Esophagus squamous epithelium (tissue), 5 donors: ENCODE measurements at regions not wholly inside any gene's neighbourhood (a gene's known extent, or its start where the extent isn't known, plus 50 kb on each side); places are given as distances from the start of the nearest gene placed in this dataset.

Experiments used
- DNase-seq: peaks from one replicate; lab custom pipeline; 2025; lab: John Stamatoyannopoulos, UW
- H3K27ac ChIP-seq, 4 donors: fragments of 200-600 bp; sonication (generic); one replicate each; pipeline ENCODE4 v1.5.1; 2016 to 2019; ENCODE audit warnings: mild to moderate bottlenecking in 1 of 4
- H3K27me3 ChIP-seq, 4 donors: fragments of 200-600 bp; sonication (generic); 1 replicate in 3 of 4; 2 replicates in 1 of 4; pipeline versions ENCODE4 v1.5.1 to v1.6.0; 2017 to 2021; ENCODE audit warnings: antibody characterized with exemption in 1 of 4
- H3K36me3 ChIP-seq, 3 donors: fragments of 200-600 bp; sonication (generic); one replicate each; pipeline ENCODE4 v1.5.1; 2016 to 2019
- H3K4me1 ChIP-seq, 3 donors: fragments of 200-600 bp; sonication (generic); one replicate each; pipeline ENCODE4 v1.5.1; 2017 to 2019
- H3K4me3 ChIP-seq, 4 donors: fragments of 200-600 bp; sonication (generic); 1 replicate in 3 of 4; 2 replicates in 1 of 4; pipeline ENCODE4 v1.5.1; 2016 to 2019; ENCODE audit warnings: mild to moderate bottlenecking in 2 of 4, moderate library complexity in 1 of 4
- H3K9me3 ChIP-seq, 3 donors: fragments of 200-600 bp; sonication (generic); one replicate each; pipeline ENCODE4 v1.5.1; 2016 to 2019
- CTCF ChIP-seq, 6 experiments: fragments of 450-650 bp in 4 of 6; fragments of 200-600 bp in 2 of 6; sonication (generic) in 2 of 6; IDR thresholded peaks; one replicate each; pipeline ENCODE4 v1.5.1; 2016 to 2019; ENCODE audit warnings: antibody characterized with exemption in 6 of 6, mild to moderate bottlenecking in 4 of 6, moderate library complexity in 4 of 6
- POLR2A ChIP-seq, 4 donors: fragments of 450-650 bp; IDR thresholded peaks; one replicate each; pipeline ENCODE4 v1.6.1; 2017; ENCODE audit warnings: antibody characterized with exemption in 4 of 4, mild to moderate bottlenecking in 4 of 4, moderate library complexity in 3 of 4
- WGBS, 2 donors: methylation state at CpG; one replicate each; pipeline ENCODE4 v1.1.5; 2018; 5-methylcytosine and 5-hydroxymethylcytosine counted together
- intact Hi-C: fragments of 100-400 bp; cut with DNase I; formaldehyde crosslinking; loops from one replicate; pipeline ENCODE4 v1.15.0; 2022
- donor health status: DM: yes; HTN: yes; CAD: no.

- TF ChIP-seq CTCF (IDR thresholded peaks at IDR 0.05) = no peak
- no peak for TF ChIP-seq POLR2A (IDR thresholded peaks at IDR 0.05)
- Histone ChIP-seq H3K27me3 (no peaks in the 10 kb centered on the region), H3K36me3 (no peaks in the 10 kb centered on the region), H3K4me1 (no peaks in the 10 kb centered on the region), H3K27ac (no peak overlapping the region), H3K9me3 (no peaks in the 10 kb centered on the region), H3K4me3 (no peak overlapping the region)
- no peak for DNase-seq
- intact Hi-C loops = no loop called here
- 64 to 80% methylated on average over 3 of the region's 3 CpGs for WGBS, 2 donors
Measured at GRCh38 chr20:7596541-7596940, 343.7 kb downstream of the HAO1 start.

DNA sequence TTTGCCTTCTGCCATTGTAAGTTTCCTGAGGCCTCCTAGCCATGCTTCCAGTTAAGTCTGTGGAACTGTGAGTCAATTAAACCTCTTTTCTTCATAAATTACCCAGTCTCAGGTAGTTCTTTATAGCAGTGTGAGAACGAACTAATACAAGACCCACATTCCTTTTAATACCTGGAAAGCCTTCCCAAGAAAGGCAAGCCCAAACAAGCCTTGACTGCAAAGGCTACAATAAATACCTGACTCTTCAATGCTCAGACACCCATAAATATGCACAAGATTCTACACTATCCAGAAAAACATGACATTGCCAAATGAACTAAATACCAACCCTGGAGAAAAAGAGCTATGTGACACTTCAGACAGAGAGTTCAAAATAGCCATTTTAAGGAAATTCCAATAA lies 338.8 kb downstream of the HAO1 start:
- TF ChIP-seq CTCF (IDR thresholded peaks at IDR 0.05) = no peak
- no peak for TF ChIP-seq POLR2A (IDR thresholded peaks at IDR 0.05)
- Histone ChIP-seq H3K36me3 (no peaks in the 10 kb centered on the region), H3K27ac (no peak overlapping the region), H3K9me3 (no peaks in the 10 kb centered on the region), H3K27me3 (no peaks in the 10 kb centered on the region), H3K4me1 (no peaks in the 10 kb centered on the region), H3K4me3 (no peak overlapping the region)
- DNase-seq = no peak
- 33 to 63% methylated on average over 1 of the region's 1 CpG for WGBS, 2 donors
- intact Hi-C loops = no loop called here

- WGBS, 2 donors = 62 to 72% methylated on average over 3 of the region's 3 CpGs
- Histone ChIP-seq H3K4me3 (no peak overlapping the region), H3K36me3 (no peaks in the 10 kb centered on the region), H3K4me1 (no peaks in the 10 kb centered on the region), H3K27ac (no peak overlapping the region), H3K9me3 (no peaks in the 10 kb centered on the region), H3K27me3 (no peaks in the 10 kb centered on the region)
- intact Hi-C loops = no loop called here
- TF ChIP-seq CTCF (IDR thresholded peaks at IDR 0.05) (no peak), POLR2A (IDR thresholded peaks at IDR 0.05) (no peak)
- DNase-seq = no peak
Measured at GRCh38 chr20:7606941-7607340, 333.3 kb downstream of the HAO1 start.

- H3K4me1 ChIP-seq = no peaks in the 10 kb centered on the region
- no peaks in the 10 kb centered on the region for H3K36me3 ChIP-seq
- intact Hi-C loops = no loop called here
- 0 to 7% methylated on average over 2 of the region's 2 CpGs for whole genome bisulfite sequencing, 2 donors
- H3K27ac ChIP-seq = no peak overlapping the region
- DNase-seq = no peak
- no peak overlapping the region for H3K4me3 ChIP-seq
- no peaks in the 10 kb centered on the region for H3K27me3 ChIP-seq
- no peaks in the 10 kb centered on the region for H3K9me3 ChIP-seq
- no peak for TF ChIP-seq CTCF (IDR thresholded peaks at IDR 0.05)
- TF ChIP-seq POLR2A (IDR thresholded peaks at IDR 0.05) = no peak
Measured at GRCh38 chr20:7608250-7608649, 332.0 kb downstream of the HAO1 start.

- Histone ChIP-seq H3K27me3 (no peaks in the 10 kb centered on the region), H3K9me3 (no peaks in the 10 kb centered on the region), H3K27ac (no peak overlapping the region), H3K4me3 (no peak overlapping the region), H3K36me3 (no peaks in the 10 kb centered on the region), H3K4me1 (no peaks in the 10 kb centered on the region)
- intact Hi-C loops = no loop called here
- no peak for DNase-seq
- TF ChIP-seq POLR2A (IDR thresholded peaks at IDR 0.05) = no peak
- no peak for TF ChIP-seq CTCF (IDR thresholded peaks at IDR 0.05)
Measured at GRCh38 chr20:7609251-7609650, 331.0 kb downstream of the HAO1 start.
